Fibroblast of the aortic adventitia (primary cell): ENCODE measurements at regions not wholly inside any gene's neighbourhood (a gene's known extent, or its start where the extent isn't known, plus 50 kb on each side); places are given as distances from the start of the nearest gene placed in this dataset.

ENCODE experiments used
- DNase-seq: peaks from one replicate; pipeline ENCODE4 v3.0.0-alpha.2; 2010; ENCODE audit warnings: low read depth
- H3K4me3 ChIP-seq: 2 replicates; pipeline ENCODE4 v1.5.1; 2011; ENCODE audit warnings: low read depth, mild to moderate bottlenecking, control low read depth, low read length, moderate library complexity
- TF ChIP-seq, protein P1 (sequence below): IDR thresholded peaks from 2 replicates; pipeline ENCODE4 v1.5.1; 2011; ENCODE audit warnings: mild to moderate bottlenecking, low read length, control low read depth, inconsistent platforms; ENCODE audit not compliant: insufficient read depth

DNA sequence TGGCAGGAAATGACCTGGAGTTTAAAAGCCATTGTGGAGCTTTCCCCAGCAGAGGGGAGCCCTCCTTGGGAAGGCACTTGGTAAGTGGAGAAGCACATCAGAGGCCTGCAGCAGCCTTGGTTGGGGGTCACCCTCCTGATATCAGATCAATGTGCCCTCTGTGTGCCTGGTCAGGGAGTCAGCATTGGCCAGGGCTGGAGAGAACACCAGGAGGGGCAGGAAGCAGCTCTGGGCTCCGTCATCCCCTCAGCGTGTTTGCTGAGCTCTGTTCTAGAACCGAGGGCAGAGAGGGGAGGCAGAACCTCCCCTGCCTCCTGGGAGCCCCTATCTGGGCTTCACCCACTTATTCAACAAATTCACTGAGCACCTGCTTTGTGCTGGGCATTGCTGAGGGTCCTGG lies 846.0 kb downstream of the TBC1D22A start:
- no peak for DNase-seq
- H3K4me3 ChIP-seq = no peak overlapping the region
- TF ChIP-seq, protein P1, sequence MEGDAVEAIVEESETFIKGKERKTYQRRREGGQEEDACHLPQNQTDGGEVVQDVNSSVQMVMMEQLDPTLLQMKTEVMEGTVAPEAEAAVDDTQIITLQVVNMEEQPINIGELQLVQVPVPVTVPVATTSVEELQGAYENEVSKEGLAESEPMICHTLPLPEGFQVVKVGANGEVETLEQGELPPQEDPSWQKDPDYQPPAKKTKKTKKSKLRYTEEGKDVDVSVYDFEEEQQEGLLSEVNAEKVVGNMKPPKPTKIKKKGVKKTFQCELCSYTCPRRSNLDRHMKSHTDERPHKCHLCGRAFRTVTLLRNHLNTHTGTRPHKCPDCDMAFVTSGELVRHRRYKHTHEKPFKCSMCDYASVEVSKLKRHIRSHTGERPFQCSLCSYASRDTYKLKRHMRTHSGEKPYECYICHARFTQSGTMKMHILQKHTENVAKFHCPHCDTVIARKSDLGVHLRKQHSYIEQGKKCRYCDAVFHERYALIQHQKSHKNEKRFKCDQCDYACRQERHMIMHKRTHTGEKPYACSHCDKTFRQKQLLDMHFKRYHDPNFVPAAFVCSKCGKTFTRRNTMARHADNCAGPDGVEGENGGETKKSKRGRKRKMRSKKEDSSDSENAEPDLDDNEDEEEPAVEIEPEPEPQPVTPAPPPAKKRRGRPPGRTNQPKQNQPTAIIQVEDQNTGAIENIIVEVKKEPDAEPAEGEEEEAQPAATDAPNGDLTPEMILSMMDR = no peak

GRCh38 chr22:47607486-47607885 lies 845.0 kb downstream of the TBC1D22A start:
- TF ChIP-seq, protein P1 = no peak
- H3K4me3 ChIP-seq = no peak overlapping the region
- DNase-seq = no peak

- DNase-seq = no peak
- TF ChIP-seq, protein P1 = no peak
- no peak overlapping the region for H3K4me3 ChIP-seq
Measured at GRCh38 chr22:47606426-47606825, 844.0 kb downstream of the TBC1D22A start.

DNA sequence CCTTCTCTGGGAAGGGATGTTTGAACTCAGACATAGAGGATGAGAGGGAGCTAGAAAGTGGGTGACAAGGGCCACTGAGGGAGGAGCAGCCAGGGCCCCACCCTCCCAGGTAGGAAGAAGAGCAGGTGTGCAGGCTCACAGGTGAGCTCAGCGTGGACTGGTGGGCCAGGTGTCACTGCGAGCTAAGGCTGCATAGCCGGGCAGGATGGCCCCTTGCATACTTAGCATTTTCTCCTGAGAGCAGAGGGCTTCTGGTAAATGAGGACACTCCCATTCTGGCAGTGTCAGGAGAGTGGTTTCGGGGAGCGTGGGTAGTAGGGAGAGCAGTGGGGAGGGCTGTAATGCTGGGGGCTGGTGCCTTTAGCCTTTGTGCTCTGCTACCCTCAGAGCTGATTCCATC lies 843.4 kb downstream of the TBC1D22A start:
- DNase-seq = no peak
- TF ChIP-seq, protein P1 = no peak
- no peak overlapping the region for H3K4me3 ChIP-seq

- no peak overlapping the region for H3K4me3 ChIP-seq
- TF ChIP-seq, protein P1 = no peak
- no peak for DNase-seq
Measured at GRCh38 chr22:47605441-47605840, 843.0 kb downstream of the TBC1D22A start.

GRCh38 chr22:47604563-47604962 lies 842.1 kb downstream of the TBC1D22A start:
- no peak for DNase-seq
- H3K4me3 ChIP-seq = no peak overlapping the region
- TF ChIP-seq, protein P1 = no peak

GRCh38 chr22:47602732-47603131 lies 840.3 kb downstream of the TBC1D22A start:
- DNase-seq = no peak
- no peak overlapping the region for H3K4me3 ChIP-seq
- TF ChIP-seq, protein P1 = no peak
